RWPE2 (cell line): ENCODE measurements at regions not wholly inside any gene's neighbourhood (a gene's known extent, or its start where the extent isn't known, plus 50 kb on each side); places are given as distances from the start of the nearest gene placed in this dataset.

Experiments
- ATAC-seq: fragments of 200-7000 bp; cut with Tn5 transposase; 3 replicates; pipeline ENCODE4 v1.9.1; 2021; ENCODE audit warnings: low read depth
- DNase-seq: peaks from one replicate; pipeline ENCODE4 v3.0.0-alpha.2; 2020; ENCODE audit warnings: low spot score
- H3K27ac ChIP-seq: fragments of 450-650 bp; 2 replicates; pipeline ENCODE4 v1.5.1; 2017; ENCODE audit warnings: mild to moderate bottlenecking; ENCODE audit not compliant: poor library complexity, severe bottlenecking
- H3K27me3 ChIP-seq: fragments of 250-450 bp; sonication (Bioruptor Pico); 2 replicates; pipeline ENCODE4 v1.5.1; 2021; ENCODE audit warnings: mild to moderate bottlenecking, moderate library complexity; ENCODE audit not compliant: insufficient read depth, poor library complexity, severe bottlenecking
- H3K36me3 ChIP-seq: fragments of 250-450 bp; sonication (Bioruptor Pico); 2 replicates; pipeline ENCODE4 v1.5.1; 2020; ENCODE audit warnings: low read depth, mild to moderate bottlenecking, moderate library complexity
- H3K4me1 ChIP-seq: fragments of 250-450 bp; sonication (Bioruptor Pico); 2 replicates; pipeline ENCODE4 v1.5.1; 2021; ENCODE audit warnings: mild to moderate bottlenecking, moderate library complexity; ENCODE audit not compliant: insufficient read depth, poor library complexity, severe bottlenecking
- H3K4me3 ChIP-seq: fragments of 250-450 bp; sonication (Bioruptor Pico); 2 replicates; pipeline ENCODE4 v1.5.1; 2021; ENCODE audit warnings: mild to moderate bottlenecking, moderate library complexity; ENCODE audit not compliant: severe bottlenecking
- H3K9me3 ChIP-seq: fragments of 250-450 bp; sonication (Bioruptor Pico); 2 replicates; pipeline ENCODE4 v1.5.1; 2021; ENCODE audit warnings: mild to moderate bottlenecking, moderate library complexity; ENCODE audit not compliant: severe bottlenecking
- CTCF ChIP-seq: fragments of 450-650 bp; IDR thresholded peaks from one replicate; pipeline ENCODE4 v1.5.1; 2017; ENCODE audit warnings: mild to moderate bottlenecking, moderate library complexity; ENCODE audit not compliant: poor library complexity, severe bottlenecking

GRCh38 chr2:15846626-15847025 is 93.7 kb upstream of the MYCN start:
- Histone ChIP-seq H3K9me3 (no peaks in the 10 kb centered on the region), H3K27me3 (no peaks in the 10 kb centered on the region), H3K4me3 (no peak overlapping the region), H3K36me3 (no peaks in the 10 kb centered on the region), H3K27ac (no peak overlapping the region), H3K4me1 (no peaks in the 10 kb centered on the region)
- DNase-seq: no peak
- TF ChIP-seq CTCF: no peak
- ATAC-seq: no peak

GRCh38 chr2:15850534-15850933 is 89.8 kb upstream of the MYCN start:
- no peaks in the 10 kb centered on the region for H3K4me1 ChIP-seq
- no peak for DNase-seq
- no peaks in the 10 kb centered on the region for H3K9me3 ChIP-seq
- H3K27me3 ChIP-seq: no peaks in the 10 kb centered on the region
- H3K4me3 ChIP-seq: no peak overlapping the region
- H3K27ac ChIP-seq: no peak overlapping the region
- no peak for ATAC-seq
- TF ChIP-seq CTCF: no peak
- H3K36me3 ChIP-seq: no peaks in the 10 kb centered on the region

GRCh38 chr2:15851076-15851693 is 89.2 kb upstream of the MYCN start:
- TF ChIP-seq CTCF: no peak
- H3K27ac ChIP-seq: no peak overlapping the region
- H3K27me3 ChIP-seq: no peaks in the 10 kb centered on the region
- no peaks in the 10 kb centered on the region for H3K4me1 ChIP-seq
- no peaks in the 10 kb centered on the region for H3K9me3 ChIP-seq
- DNase-seq (no peak), ATAC-seq (no peak)
- H3K36me3 ChIP-seq: no peaks in the 10 kb centered on the region
- no peak overlapping the region for H3K4me3 ChIP-seq

GRCh38 chr2:15852811-15853210 is 87.5 kb upstream of the MYCN start:
- Histone ChIP-seq H3K9me3 (no peaks in the 10 kb centered on the region), H3K4me3 (no peak overlapping the region), H3K4me1 (no peaks in the 10 kb centered on the region), H3K36me3 (no peaks in the 10 kb centered on the region), H3K27ac (no peak overlapping the region), H3K27me3 (no peaks in the 10 kb centered on the region)
- no peak for DNase-seq
- TF ChIP-seq CTCF: no peak
- no peak for ATAC-seq

GRCh38 chr2:15853903-15854302 is 86.4 kb upstream of the MYCN start:
- DNase-seq: no peak
- H3K9me3 ChIP-seq: no peaks in the 10 kb centered on the region
- no peaks in the 10 kb centered on the region for H3K4me1 ChIP-seq
- no peaks in the 10 kb centered on the region for H3K36me3 ChIP-seq
- no peak for TF ChIP-seq CTCF
- no peak overlapping the region for H3K4me3 ChIP-seq
- H3K27ac ChIP-seq: no peak overlapping the region
- no peak for ATAC-seq
- no peaks in the 10 kb centered on the region for H3K27me3 ChIP-seq
